GM13976 (cell line): ENCODE measurements at regions not wholly inside any gene's neighbourhood (a gene's known extent, or its start where the extent isn't known, plus 50 kb on each side); places are given as distances from the start of the nearest gene placed in this dataset.

ENCODE experiments used
- DNase-seq: peaks from one replicate; pipeline ENCODE4 v3.0.0; 2012; ENCODE audit warnings: low spot score
- CTCF ChIP-seq: IDR thresholded peaks from 2 replicates; pipeline ENCODE4 v1.5.1; 2012; ENCODE audit warnings: borderline replicate concordance, mild to moderate bottlenecking; ENCODE audit not compliant: insufficient read depth; ENCODE audit errors: extremely low read depth, missing control alignments, control extremely low read depth
- in situ Hi-C: fragments of 300-500 bp; cut with MboI; formaldehyde crosslinking; loops from one replicate; pipeline ENCODE4 v1.12.0; 2022; ENCODE audit warnings: low sequenced_read_pairs, mixed read lengths, inconsistent platforms; ENCODE audit not compliant: unreplicated experiment

DNA sequence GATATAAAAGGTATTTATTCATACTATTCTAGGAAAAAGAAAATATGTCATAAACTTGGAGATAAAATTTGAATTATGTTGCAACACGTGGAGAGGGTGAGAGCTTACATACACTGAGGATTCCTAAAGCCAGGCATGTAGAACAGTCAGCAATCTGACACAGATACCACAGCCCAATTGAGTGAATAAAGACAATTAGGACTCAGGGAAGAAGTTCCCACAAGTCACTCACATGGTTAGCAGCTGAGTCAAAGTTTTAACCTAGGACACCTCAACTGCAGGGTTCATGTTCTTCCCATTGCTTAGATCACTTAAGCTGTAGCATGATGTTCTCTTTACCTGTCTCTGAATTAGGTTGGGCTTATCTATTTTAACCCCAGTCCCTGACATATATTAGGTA, 189.5 kb downstream of the CMPK2 start:
- in situ Hi-C loops, result no loop called here
- no peak for TF ChIP-seq CTCF
- DNase-seq, result no peak

DNA sequence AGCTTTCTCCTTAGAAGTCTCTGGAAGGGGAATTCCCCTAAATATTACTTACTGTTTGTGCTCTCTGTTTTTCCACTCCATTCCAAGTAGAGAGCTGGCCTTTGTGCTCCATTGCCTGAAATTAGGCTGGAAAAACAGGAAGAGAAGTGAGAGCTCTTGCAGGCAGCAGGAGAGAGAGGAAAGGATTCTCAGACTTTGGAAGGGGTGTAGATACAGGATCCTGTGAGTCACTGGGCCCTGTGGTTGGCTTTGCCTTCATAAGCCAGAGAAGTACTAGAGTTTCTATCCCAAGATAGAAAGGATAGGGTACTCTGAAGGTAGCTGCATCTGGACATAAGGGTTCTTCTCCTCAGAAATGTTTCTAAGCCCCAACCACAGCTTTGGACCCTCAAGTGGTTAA, 188.9 kb downstream of the CMPK2 start:
- TF ChIP-seq CTCF, result no peak
- in situ Hi-C loops, result no loop called here
- no peak for DNase-seq

- DNase-seq, result no peak
- in situ Hi-C loops, result no loop called here
- no peak for TF ChIP-seq CTCF
These were observed 186.2 kb downstream of the CMPK2 start for GRCh38 chr2:6679471-6679870.

GRCh38 chr2:6683516-6683915, 182.2 kb downstream of the CMPK2 start:
- no peak for DNase-seq

DNA sequence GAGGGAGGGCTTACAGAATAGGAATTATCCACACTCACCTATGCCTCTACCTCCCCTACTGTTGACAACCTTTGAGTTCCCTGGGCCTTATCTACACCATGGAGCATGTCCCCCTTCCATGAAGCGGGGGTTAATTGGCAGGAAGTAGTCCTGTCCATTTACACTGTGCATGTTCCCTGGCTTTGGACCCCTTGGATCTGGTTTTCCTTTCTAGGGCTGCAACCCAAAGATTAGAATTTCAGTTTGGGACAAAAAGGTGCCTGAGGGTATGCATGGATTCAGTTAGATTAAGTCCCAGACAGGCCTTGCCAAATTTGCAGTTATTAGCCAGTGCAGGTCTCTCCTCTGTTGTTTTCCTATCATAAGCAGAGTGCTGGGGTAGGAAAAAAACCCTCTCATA, 180.3 kb downstream of the CMPK2 start:
- TF ChIP-seq CTCF, result no peak
- in situ Hi-C loops, result no loop called here
- no peak for DNase-seq

More at GRCh38 chr2:6683516-6683915, 182.2 kb downstream of the CMPK2 start:
- no peak for TF ChIP-seq CTCF
- in situ Hi-C loops, result no loop called here

GRCh38 chr2:6692056-6692455, 173.7 kb downstream of the CMPK2 start:
- DNase-seq, result no peak
- in situ Hi-C loops, result no loop called here
- no peak for TF ChIP-seq CTCF

DNA sequence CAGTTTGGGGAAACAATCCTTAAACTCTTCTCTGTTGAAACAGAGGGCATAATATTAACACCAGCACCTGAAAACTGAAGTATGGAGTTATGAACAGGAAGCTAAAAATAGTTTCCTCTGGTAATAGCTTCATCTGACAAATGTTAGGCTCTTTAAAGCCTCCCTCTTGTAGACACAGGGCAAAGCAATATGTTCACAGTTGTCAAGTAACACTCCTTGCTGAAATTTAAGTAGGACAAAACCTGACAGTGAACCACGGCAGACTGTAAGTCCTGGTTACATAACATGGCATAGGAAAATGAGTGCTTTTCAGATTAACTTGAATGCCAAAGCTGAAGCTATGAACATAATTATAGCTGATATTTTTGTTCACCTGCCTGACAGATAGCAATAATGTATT, 172.9 kb downstream of the CMPK2 start:
- TF ChIP-seq CTCF, result no peak
- no peak for DNase-seq
- in situ Hi-C loops, result no loop called here
